Gastrocnemius medialis (tissue), 4 donors: ENCODE measurements at regions not wholly inside any gene's neighbourhood (a gene's known extent, or its start where the extent isn't known, plus 50 kb on each side); places are given as distances from the start of the nearest gene placed in this dataset.

Experiments
- POLR2A ChIP-seq, 2 donors: fragments of 450-650 bp; IDR thresholded peaks; one replicate each; pipeline ENCODE4 v1.6.1; 2017; ENCODE audit warnings: antibody characterized with exemption in 2 of 2, mild to moderate bottlenecking in 2 of 2, moderate library complexity in 2 of 2
- TF ChIP-seq, protein P1 (sequence below), 5 experiments: fragments of 450-650 bp in 3 of 5; fragments of 200-600 bp in 2 of 5; sonication (generic) in 2 of 5; IDR thresholded peaks in 4 of 5; conservative IDR thresholded peaks in 1 of 5; 1 replicate in 4 of 5; 2 replicates in 1 of 5; pipeline ENCODE4 v1.5.1; 2016 to 2019; ENCODE audit warnings: antibody characterized with exemption in 5 of 5, mild to moderate bottlenecking in 3 of 5, moderate library complexity in 3 of 5

DNA sequence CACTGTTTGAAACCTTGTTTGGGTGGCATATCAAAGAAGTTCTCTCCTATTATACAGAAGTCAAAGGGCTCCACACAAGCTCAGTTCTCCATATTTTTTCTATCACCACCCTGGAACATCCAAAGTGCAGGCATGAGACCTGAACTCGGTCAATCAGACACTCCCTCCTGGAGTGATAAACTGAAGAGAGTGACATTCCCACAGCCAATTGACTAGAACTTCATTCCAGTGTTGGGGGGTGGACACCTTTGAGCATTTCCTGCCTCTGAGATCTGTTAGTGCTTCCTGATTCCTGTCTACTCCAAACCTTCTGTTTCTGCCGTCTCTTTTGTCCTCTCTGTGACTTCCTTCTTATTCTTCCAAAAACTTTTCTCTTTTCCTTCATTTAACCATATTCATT is 220.7 kb upstream of the NOX3 start:
- TF ChIP-seq POLR2A (IDR thresholded peaks at IDR 0.05): no peak
- TF ChIP-seq, protein P1, sequence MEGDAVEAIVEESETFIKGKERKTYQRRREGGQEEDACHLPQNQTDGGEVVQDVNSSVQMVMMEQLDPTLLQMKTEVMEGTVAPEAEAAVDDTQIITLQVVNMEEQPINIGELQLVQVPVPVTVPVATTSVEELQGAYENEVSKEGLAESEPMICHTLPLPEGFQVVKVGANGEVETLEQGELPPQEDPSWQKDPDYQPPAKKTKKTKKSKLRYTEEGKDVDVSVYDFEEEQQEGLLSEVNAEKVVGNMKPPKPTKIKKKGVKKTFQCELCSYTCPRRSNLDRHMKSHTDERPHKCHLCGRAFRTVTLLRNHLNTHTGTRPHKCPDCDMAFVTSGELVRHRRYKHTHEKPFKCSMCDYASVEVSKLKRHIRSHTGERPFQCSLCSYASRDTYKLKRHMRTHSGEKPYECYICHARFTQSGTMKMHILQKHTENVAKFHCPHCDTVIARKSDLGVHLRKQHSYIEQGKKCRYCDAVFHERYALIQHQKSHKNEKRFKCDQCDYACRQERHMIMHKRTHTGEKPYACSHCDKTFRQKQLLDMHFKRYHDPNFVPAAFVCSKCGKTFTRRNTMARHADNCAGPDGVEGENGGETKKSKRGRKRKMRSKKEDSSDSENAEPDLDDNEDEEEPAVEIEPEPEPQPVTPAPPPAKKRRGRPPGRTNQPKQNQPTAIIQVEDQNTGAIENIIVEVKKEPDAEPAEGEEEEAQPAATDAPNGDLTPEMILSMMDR (IDR thresholded peaks at IDR 0.05 in 4 of 5, conservative IDR thresholded peaks at IDR 0.05 in 1 of 5): no peak
